ENCODE measurements at regions not wholly inside any gene's neighbourhood (a gene's known extent, or its start where the extent isn't known, plus 50 kb on each side); places are given as distances from the start of the nearest gene placed in this dataset.

- no peaks in the 10 kb centered on the region for H3K9me2 ChIP-seq (ENCODE audit: insufficient read depth)
- H3F3A ChIP-seq (ENCODE audit: insufficient read depth), result no peaks in the 10 kb centered on the region
- no peaks in the 10 kb centered on the region for H3K36me3 ChIP-seq (ENCODE audit: low read depth)
- no peak overlapping the region for H2AFZ ChIP-seq
- H3K9ac ChIP-seq, result no peak overlapping the region
- DNase-seq, result peak; percentile 18
- H3K4me3 ChIP-seq, result no peak overlapping the region
- 22 to 24% methylated on average over 9 of the region's 9 CpGs for WGBS, 2 experiments (ENCODE audit: low coverage in 1 of 2, low lambda C conversion rate in 2 of 2, missing lambda C conversion rate in 2 of 2)
- in situ Hi-C loops (cut with MboI), result no loop called here
- H3K9me3 ChIP-seq (ENCODE audit: low read depth), result no peaks in the 10 kb centered on the region
- H3K4me2 ChIP-seq (ENCODE audit: unreplicated experiment), result no peak overlapping the region
- no peaks in the 10 kb centered on the region for H3K79me2 ChIP-seq (ENCODE audit: insufficient read depth)
- H4K20me1 ChIP-seq (ENCODE audit: insufficient read depth), result no peaks in the 10 kb centered on the region
- peaks cover 5% of the 10 kb centered on the region; the same call in 1 of the 2 replicates for H3K4me1 ChIP-seq (ENCODE audit: insufficient read depth)
- H3K27ac ChIP-seq, result no peak overlapping the region
- H3K27me3 ChIP-seq (replicated peaks; ENCODE audit: insufficient read depth), result no peaks in the 10 kb centered on the region
- TF ChIP-seq EZH2phosphoT487 (IDR thresholded peaks at IDR 0.05; ENCODE audit: insufficient read depth, low read depth) (no peak), EZH2 (IDR thresholded peaks at IDR 0.05; ENCODE audit: insufficient read depth, poor library complexity, severe bottlenecking) (no peak)
Observed at GRCh38 chr13:84446972-84447639, 564.8 kb upstream of the SLITRK1 start.

GRCh38 chr13:84445776-84446175, 563.5 kb upstream of the SLITRK1 start:
- H2AFZ ChIP-seq, result no peak overlapping the region
- H3K4me1 ChIP-seq (ENCODE audit: insufficient read depth), result peaks cover 5% of the 10 kb centered on the region; the same call in 1 of the 2 replicates
- no peaks in the 10 kb centered on the region for H3K79me2 ChIP-seq (ENCODE audit: insufficient read depth)
- no peak overlapping the region for H3K4me3 ChIP-seq
- H3K27ac ChIP-seq, result no peak overlapping the region
- no peaks in the 10 kb centered on the region for H3K9me2 ChIP-seq (ENCODE audit: insufficient read depth)
- H3K27me3 ChIP-seq (replicated peaks; ENCODE audit: insufficient read depth), result no peaks in the 10 kb centered on the region
- H3K9me3 ChIP-seq (ENCODE audit: low read depth), result no peaks in the 10 kb centered on the region
- WGBS, 2 experiments (ENCODE audit: low coverage in 1 of 2, low lambda C conversion rate in 2 of 2, missing lambda C conversion rate in 2 of 2), result 12 to 15% methylated on average over 5 of the region's 5 CpGs
- no peak overlapping the region for H3K4me2 ChIP-seq (ENCODE audit: unreplicated experiment)
- no peaks in the 10 kb centered on the region for H3K36me3 ChIP-seq (ENCODE audit: low read depth)
- H3F3A ChIP-seq (ENCODE audit: insufficient read depth), result no peaks in the 10 kb centered on the region
- no peaks in the 10 kb centered on the region for H4K20me1 ChIP-seq (ENCODE audit: insufficient read depth)
- in situ Hi-C loops (cut with MboI), result no loop called here
- no peak overlapping the region for H3K9ac ChIP-seq
- no peak for TF ChIP-seq EZH2 (IDR thresholded peaks at IDR 0.05; ENCODE audit: insufficient read depth, poor library complexity, severe bottlenecking)
- no peak for TF ChIP-seq EZH2phosphoT487 (IDR thresholded peaks at IDR 0.05; ENCODE audit: insufficient read depth, low read depth)
- DNase-seq, result peak; percentile 66

GRCh38 chr13:84443463-84443862, 561.2 kb upstream of the SLITRK1 start:
- Histone ChIP-seq H3K27ac (no peak overlapping the region), H3K9ac (no peak overlapping the region), H4K20me1 (ENCODE audit: insufficient read depth) (no peaks in the 10 kb centered on the region), H3K9me2 (ENCODE audit: insufficient read depth) (no peaks in the 10 kb centered on the region), H3K36me3 (ENCODE audit: low read depth) (no peaks in the 10 kb centered on the region), H3F3A (ENCODE audit: insufficient read depth) (no peaks in the 10 kb centered on the region), H3K4me2 (ENCODE audit: unreplicated experiment) (no peak overlapping the region), H3K79me2 (ENCODE audit: insufficient read depth) (no peaks in the 10 kb centered on the region), H2AFZ (no peak overlapping the region), H3K27me3 (replicated peaks; ENCODE audit: insufficient read depth) (no peaks in the 10 kb centered on the region), H3K4me1 (ENCODE audit: insufficient read depth) (peaks cover 5% of the 10 kb centered on the region; the same call in 1 of the 2 replicates), H3K9me3 (ENCODE audit: low read depth) (no peaks in the 10 kb centered on the region), H3K4me3 (no peak overlapping the region)
- in situ Hi-C loops (cut with MboI), result no loop called here
- DNase-seq, result no peak
- TF ChIP-seq EZH2 (IDR thresholded peaks at IDR 0.05; ENCODE audit: insufficient read depth, poor library complexity, severe bottlenecking), result no peak
- no peak for TF ChIP-seq EZH2phosphoT487 (IDR thresholded peaks at IDR 0.05; ENCODE audit: insufficient read depth, low read depth)

GRCh38 chr13:84439108-84439507, 556.8 kb upstream of the SLITRK1 start:
- H4K20me1 ChIP-seq (ENCODE audit: insufficient read depth), result no peaks in the 10 kb centered on the region
- no peaks in the 10 kb centered on the region for H3K79me2 ChIP-seq (ENCODE audit: insufficient read depth)
- no peaks in the 10 kb centered on the region for H3K36me3 ChIP-seq (ENCODE audit: low read depth)
- no peaks in the 10 kb centered on the region for H3F3A ChIP-seq (ENCODE audit: insufficient read depth)
- 58% methylated on average over 1 of the region's 1 CpG for WGBS, 2 experiments (ENCODE audit: low coverage in 1 of 2, low lambda C conversion rate in 2 of 2, missing lambda C conversion rate in 2 of 2)
- H3K27ac ChIP-seq, result no peak overlapping the region
- in situ Hi-C loops (cut with MboI), result no loop called here
- no peak overlapping the region for H2AFZ ChIP-seq
- H3K27me3 ChIP-seq (replicated peaks; ENCODE audit: insufficient read depth), result no peaks in the 10 kb centered on the region
- H3K4me1 ChIP-seq (ENCODE audit: insufficient read depth), result no peaks in the 10 kb centered on the region
- no peaks in the 10 kb centered on the region for H3K9me2 ChIP-seq (ENCODE audit: insufficient read depth)
- no peak for TF ChIP-seq EZH2phosphoT487 (IDR thresholded peaks at IDR 0.05; ENCODE audit: insufficient read depth, low read depth)
- TF ChIP-seq EZH2 (IDR thresholded peaks at IDR 0.05; ENCODE audit: insufficient read depth, poor library complexity, severe bottlenecking), result no peak
- H3K4me2 ChIP-seq (ENCODE audit: unreplicated experiment), result no peak overlapping the region
- H3K9me3 ChIP-seq (ENCODE audit: low read depth), result no peaks in the 10 kb centered on the region
- no peak overlapping the region for H3K4me3 ChIP-seq
- peak; percentile 46 for DNase-seq
- no peak overlapping the region for H3K9ac ChIP-seq
